ENCODE measurements at regions not wholly inside any gene's neighbourhood (a gene's known extent, or its start where the extent isn't known, plus 50 kb on each side); places are given as distances from the start of the nearest gene placed in this dataset.

GRCh38 chr3:175898194-175898593 lies 1039.1 kb downstream of the NAALADL2 start:
- H3K27ac Mint-ChIP-seq, result no peak overlapping the region
- no peaks in the 10 kb centered on the region for H3K36me3 Mint-ChIP-seq (ENCODE audit: low read depth)
- no peak overlapping the region for H3K4me3 Mint-ChIP-seq
- no peaks in the 10 kb centered on the region for H3K27me3 Mint-ChIP-seq
- ChIA-PET CTCF (no interaction called here), POLR2A (no interaction called here)
- no peak for DNase-seq
- peaks cover under 1% of the 10 kb centered on the region for H3K9me3 Mint-ChIP-seq
- no peaks in the 10 kb centered on the region for H3K4me1 Mint-ChIP-seq

GRCh38 chr3:175896655-175897054 lies 1037.5 kb downstream of the NAALADL2 start:
- Mint-ChIP-seq H3K4me1 (no peaks in the 10 kb centered on the region), H3K4me3 (no peak overlapping the region), H3K27me3 (no peaks in the 10 kb centered on the region), H3K36me3 (ENCODE audit: low read depth) (no peaks in the 10 kb centered on the region), H3K9me3 (no peaks in the 10 kb centered on the region), H3K27ac (no peak overlapping the region)
- ChIA-PET CTCF (no interaction called here), POLR2A (no interaction called here)
- no peak for DNase-seq

- H3K4me3 Mint-ChIP-seq, result no peak overlapping the region
- H3K27me3 Mint-ChIP-seq, result no peaks in the 10 kb centered on the region
- H3K36me3 Mint-ChIP-seq (ENCODE audit: low read depth), result no peaks in the 10 kb centered on the region
- H3K9me3 Mint-ChIP-seq, result no peaks in the 10 kb centered on the region
- ChIA-PET POLR2A (no interaction called here), CTCF (no interaction called here)
- no peak overlapping the region for H3K27ac Mint-ChIP-seq
- DNase-seq, result no peak
- H3K4me1 Mint-ChIP-seq, result no peaks in the 10 kb centered on the region
These were observed 1036.6 kb downstream of the NAALADL2 start for GRCh38 chr3:175895731-175896130.

GRCh38 chr3:175893566-175893965 lies 1034.4 kb downstream of the NAALADL2 start:
- Mint-ChIP-seq H3K27me3 (no peaks in the 10 kb centered on the region), H3K4me1 (no peaks in the 10 kb centered on the region), H3K36me3 (ENCODE audit: low read depth) (no peaks in the 10 kb centered on the region), H3K27ac (no peak overlapping the region), H3K9me3 (no peaks in the 10 kb centered on the region), H3K4me3 (no peak overlapping the region)
- CTCF ChIA-PET, result no interaction called here
- POLR2A ChIA-PET, result no interaction called here
- DNase-seq, result no peak

GRCh38 chr3:175890066-175890465 lies 1030.9 kb downstream of the NAALADL2 start:
- H3K27me3 Mint-ChIP-seq, result no peaks in the 10 kb centered on the region
- no peaks in the 10 kb centered on the region for H3K9me3 Mint-ChIP-seq
- no peak overlapping the region for H3K27ac Mint-ChIP-seq
- no peak for DNase-seq
- H3K36me3 Mint-ChIP-seq (ENCODE audit: low read depth), result no peaks in the 10 kb centered on the region
- no peaks in the 10 kb centered on the region for H3K4me1 Mint-ChIP-seq
- no peak overlapping the region for H3K4me3 Mint-ChIP-seq
- ChIA-PET POLR2A (no interaction called here), CTCF (interaction anchor here (0.6 kb wide), 1 partner anchor 46 kb away, joined by 3 read pairs; no protein-coding TSS in a partner anchor)

DNA sequence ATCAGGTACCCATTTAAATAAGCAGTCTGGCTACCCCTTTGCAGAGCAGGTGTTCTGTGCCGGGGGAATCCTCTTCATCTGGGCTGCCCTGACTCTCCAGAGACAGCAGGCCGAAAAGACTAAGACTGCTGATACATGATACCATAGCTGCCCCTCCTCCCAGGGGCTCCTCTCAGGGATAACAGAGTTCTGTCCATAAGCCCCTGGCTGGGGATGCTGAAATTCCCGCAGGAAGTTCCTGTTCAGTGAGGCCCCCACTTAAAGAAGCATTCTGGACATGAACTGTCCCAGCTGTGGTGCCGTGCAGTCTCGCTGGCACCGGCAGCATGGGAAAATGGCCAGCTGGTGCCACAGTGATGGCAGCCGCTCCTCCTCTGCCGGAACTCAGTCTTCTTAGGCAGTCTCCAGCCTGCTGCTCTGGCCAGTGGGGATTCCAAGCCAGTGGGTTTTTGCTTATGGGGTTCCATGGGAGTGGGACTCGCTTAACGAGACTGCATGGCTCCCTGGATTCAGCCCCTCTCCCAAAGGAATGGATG lies 1026.2 kb downstream of the NAALADL2 start:
- Mint-ChIP-seq H3K27me3 (no peaks in the 10 kb centered on the region), H3K9me3 (peaks cover 6% of the 10 kb centered on the region), H3K36me3 (ENCODE audit: low read depth) (no peaks in the 10 kb centered on the region), H3K27ac (no peak overlapping the region), H3K4me1 (no peaks in the 10 kb centered on the region), H3K4me3 (no peak overlapping the region)
- POLR2A ChIA-PET, result no interaction called here
- DNase-seq, result no peak
- CTCF ChIA-PET, result no interaction called here

GRCh38 chr3:175879417-175879816 lies 1020.3 kb downstream of the NAALADL2 start:
- POLR2A ChIA-PET, result no interaction called here
- DNase-seq, result no peak
- no peaks in the 10 kb centered on the region for H3K27me3 Mint-ChIP-seq
- H3K27ac Mint-ChIP-seq, result no peak overlapping the region
- CTCF ChIA-PET, result no interaction called here
- no peaks in the 10 kb centered on the region for H3K4me1 Mint-ChIP-seq
- no peaks in the 10 kb centered on the region for H3K36me3 Mint-ChIP-seq (ENCODE audit: low read depth)
- H3K4me3 Mint-ChIP-seq, result no peak overlapping the region
- peaks cover 8% of the 10 kb centered on the region for H3K9me3 Mint-ChIP-seq

DNA sequence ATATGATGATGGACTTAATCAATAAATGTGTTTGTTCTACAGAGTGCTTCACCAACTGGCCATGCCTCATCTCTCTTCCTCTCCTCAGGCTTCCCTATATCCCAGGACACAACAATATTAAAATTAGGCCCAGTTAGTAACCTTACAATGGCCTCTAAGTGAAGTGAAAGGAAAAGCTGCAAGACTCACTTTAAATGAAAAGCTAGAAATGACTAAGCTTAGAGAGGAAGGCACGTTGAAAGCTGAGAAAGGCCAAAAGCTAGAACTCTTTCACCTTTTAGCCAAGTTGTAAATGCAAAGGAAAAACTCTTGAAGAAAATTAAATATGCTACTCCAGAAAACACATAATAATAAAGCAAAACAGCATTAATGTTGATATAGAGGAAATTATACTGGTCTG lies 1010.3 kb downstream of the NAALADL2 start:
- POLR2A ChIA-PET, result no interaction called here

GRCh38 chr3:175868626-175869025 lies 1009.5 kb downstream of the NAALADL2 start:
- Mint-ChIP-seq H3K27ac (no peak overlapping the region), H3K9me3 (no peaks in the 10 kb centered on the region), H3K27me3 (no peaks in the 10 kb centered on the region), H3K4me3 (no peak overlapping the region), H3K36me3 (ENCODE audit: low read depth) (no peaks in the 10 kb centered on the region), H3K4me1 (no peaks in the 10 kb centered on the region)
- ChIA-PET CTCF (no interaction called here), POLR2A (no interaction called here)
- DNase-seq, result no peak

More for the DNA sequence above, 1010.3 kb downstream of the NAALADL2 start:
- CTCF ChIA-PET, result no interaction called here
- no peaks in the 10 kb centered on the region for H3K4me1 Mint-ChIP-seq
- no peaks in the 10 kb centered on the region for H3K9me3 Mint-ChIP-seq
- no peaks in the 10 kb centered on the region for H3K27me3 Mint-ChIP-seq
- H3K36me3 Mint-ChIP-seq (ENCODE audit: low read depth), result no peaks in the 10 kb centered on the region
- H3K27ac Mint-ChIP-seq, result no peak overlapping the region
- no peak overlapping the region for H3K4me3 Mint-ChIP-seq
- DNase-seq, result no peak

- no peak overlapping the region for H3K27ac Mint-ChIP-seq
- H3K36me3 Mint-ChIP-seq (ENCODE audit: low read depth), result no peaks in the 10 kb centered on the region
- ChIA-PET POLR2A (no interaction called here), CTCF (no interaction called here)
- no peak for DNase-seq
- no peaks in the 10 kb centered on the region for H3K9me3 Mint-ChIP-seq
- H3K4me3 Mint-ChIP-seq, result no peak overlapping the region
- H3K4me1 Mint-ChIP-seq, result no peaks in the 10 kb centered on the region
- no peaks in the 10 kb centered on the region for H3K27me3 Mint-ChIP-seq
These were observed 1006.6 kb downstream of the NAALADL2 start for GRCh38 chr3:175865724-175866123.

DNA sequence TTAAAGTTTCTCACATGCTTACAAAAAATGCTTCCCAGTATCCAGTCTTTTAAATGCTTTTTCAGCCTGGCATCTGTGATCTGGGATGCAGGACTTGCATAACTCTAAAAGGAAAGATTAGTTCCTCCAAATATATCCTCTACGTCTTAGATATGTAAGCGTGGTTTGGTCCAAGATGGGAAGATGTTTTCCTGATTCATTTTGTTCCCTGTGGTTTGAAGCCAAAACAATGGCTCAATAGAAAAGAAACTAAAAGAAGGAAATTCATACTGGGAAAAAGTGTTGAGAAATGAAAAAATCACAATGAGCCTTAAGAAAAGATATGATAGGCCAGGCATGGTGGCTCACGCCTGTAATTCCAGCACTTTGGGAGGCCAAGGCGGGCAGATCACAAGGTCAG lies 1002.8 kb downstream of the NAALADL2 start:
- ChIA-PET CTCF (no interaction called here), POLR2A (no interaction called here)
- H3K4me1 Mint-ChIP-seq, result no peaks in the 10 kb centered on the region
- no peaks in the 10 kb centered on the region for H3K27me3 Mint-ChIP-seq
- H3K27ac Mint-ChIP-seq, result no peak overlapping the region
- H3K4me3 Mint-ChIP-seq, result no peak overlapping the region
- H3K36me3 Mint-ChIP-seq (ENCODE audit: low read depth), result no peaks in the 10 kb centered on the region
- no peak for DNase-seq
- no peaks in the 10 kb centered on the region for H3K9me3 Mint-ChIP-seq

Small RNA genes lying in the stretch of these regions (microRNA-seq; reads per million reads assigned to microRNA genes)
- 3.4 reads per million, percentile 20 among the genes with 10 or more reads in this experiment for gene MIR7977 (ENCODE audit: borderline microRNAs expressed, borderline replicate concordance)
